ENCODE measurements at regions not wholly inside any gene's neighbourhood (a gene's known extent, or its start where the extent isn't known, plus 50 kb on each side); places are given as distances from the start of the nearest gene placed in this dataset.

- H3K9me3 ChIP-seq (ENCODE audit: control insufficient read depth, low read depth, low read length) = no peaks in the 10 kb centered on the region
- no peak overlapping the region for H3K4me3 ChIP-seq (ENCODE audit: control insufficient read depth in 2 of 3, extremely low read depth in 1 of 3, insufficient read depth in 2 of 3, low read depth in 1 of 3, low read length in 3 of 3)
- H3K9me1 ChIP-seq (ENCODE audit: control insufficient read depth, extremely low read depth, insufficient read depth, low read length) = no peaks in the 10 kb centered on the region
- FAIRE-seq (no peak), DNase-seq (ENCODE audit: low read depth, low spot score) (no peak)
- no peak overlapping the region for H3K27ac ChIP-seq (ENCODE audit: control insufficient read depth, insufficient read depth, low read length)
- H2AFZ ChIP-seq (ENCODE audit: control insufficient read depth, low read length) = no peak overlapping the region
- no peak overlapping the region for H3K4me2 ChIP-seq (ENCODE audit: control insufficient read depth, extremely low read depth, insufficient read depth, low read depth, low read length)
- no peaks in the 10 kb centered on the region for H3K27me3 ChIP-seq (ENCODE audit: control insufficient read depth, extremely low read depth, insufficient read depth, low read length)
- dilution Hi-C loops (cut with MboI; ENCODE audit: extremely low pct_ligation_motif_present, low sequenced_read_pairs) = no loop called here
- H3K4me1 ChIP-seq (ENCODE audit: control insufficient read depth, extremely low read depth, insufficient read depth, low read length) = peaks cover 21% of the 10 kb centered on the region
- no peaks in the 10 kb centered on the region for H3K36me3 ChIP-seq (ENCODE audit: control insufficient read depth in 2 of 2, extremely low read depth in 1 of 2, insufficient read depth in 2 of 2, low read length in 2 of 2)
- no peaks in the 10 kb centered on the region for H4K20me1 ChIP-seq (ENCODE audit: control insufficient read depth, extremely low read depth, insufficient read depth, low read length)
- no peaks in the 10 kb centered on the region for H3K79me2 ChIP-seq (ENCODE audit: control insufficient read depth, insufficient read depth, low read length)
- no peak for TF ChIP-seq CTCF (optimal IDR thresholded peaks at IDR 0.05 in 1 of 3, IDR thresholded peaks at IDR 0.05 in 1 of 3, conservative IDR thresholded peaks at IDR 0.05 in 1 of 3; ENCODE audit: extremely low read depth in 1 of 3, insufficient read depth in 2 of 3, low read length in 3 of 3)
- no peak for TF ChIP-seq EZH2 (IDR thresholded peaks at IDR 0.05; ENCODE audit: low read length)
- no peak overlapping the region for H3K9ac ChIP-seq (ENCODE audit: control insufficient read depth, extremely low read depth, insufficient read depth, low read length)
Observed at GRCh38 chr5:56489272-56489671, 256.1 kb upstream of the ANKRD55 start.

- H3K9me3 ChIP-seq (ENCODE audit: control insufficient read depth, low read depth, low read length) = no peaks in the 10 kb centered on the region
- dilution Hi-C loops (cut with MboI; ENCODE audit: extremely low pct_ligation_motif_present, low sequenced_read_pairs) = no loop called here
Observed at GRCh38 chr5:56487528-56488115, 254.5 kb upstream of the ANKRD55 start.

More at GRCh38 chr5:56487528-56488115, 254.5 kb upstream of the ANKRD55 start:
- Histone ChIP-seq H3K27ac (ENCODE audit: control insufficient read depth, insufficient read depth, low read length) (no peak overlapping the region), H3K4me3 (ENCODE audit: control insufficient read depth in 2 of 3, extremely low read depth in 1 of 3, insufficient read depth in 2 of 3, low read depth in 1 of 3, low read length in 3 of 3) (no peak overlapping the region), H3K79me2 (ENCODE audit: control insufficient read depth, insufficient read depth, low read length) (no peaks in the 10 kb centered on the region), H2AFZ (ENCODE audit: control insufficient read depth, low read length) (no peak overlapping the region), H4K20me1 (ENCODE audit: control insufficient read depth, extremely low read depth, insufficient read depth, low read length) (no peaks in the 10 kb centered on the region), H3K9me1 (ENCODE audit: control insufficient read depth, extremely low read depth, insufficient read depth, low read length) (no peaks in the 10 kb centered on the region), H3K4me1 (ENCODE audit: control insufficient read depth, extremely low read depth, insufficient read depth, low read length) (peaks cover 21% of the 10 kb centered on the region), H3K36me3 (ENCODE audit: control insufficient read depth in 2 of 2, extremely low read depth in 1 of 2, insufficient read depth in 2 of 2, low read length in 2 of 2) (no peaks in the 10 kb centered on the region), H3K9ac (ENCODE audit: control insufficient read depth, extremely low read depth, insufficient read depth, low read length) (no peak overlapping the region), H3K27me3 (ENCODE audit: control insufficient read depth, extremely low read depth, insufficient read depth, low read length) (no peaks in the 10 kb centered on the region), H3K4me2 (ENCODE audit: control insufficient read depth, extremely low read depth, insufficient read depth, low read depth, low read length) (no peak overlapping the region)
- FAIRE-seq = no peak
- TF ChIP-seq EZH2 (IDR thresholded peaks at IDR 0.05; ENCODE audit: low read length) (no peak), CTCF (optimal IDR thresholded peaks at IDR 0.05 in 1 of 3, IDR thresholded peaks at IDR 0.05 in 1 of 3, conservative IDR thresholded peaks at IDR 0.05 in 1 of 3; ENCODE audit: extremely low read depth in 1 of 3, insufficient read depth in 2 of 3, low read length in 3 of 3) (no peak)
- DNase-seq (ENCODE audit: low read depth, low spot score) = no peak
